ENCODE measurements at regions not wholly inside any gene's neighbourhood (a gene's known extent, or its start where the extent isn't known, plus 50 kb on each side); places are given as distances from the start of the nearest gene placed in this dataset.

DNA sequence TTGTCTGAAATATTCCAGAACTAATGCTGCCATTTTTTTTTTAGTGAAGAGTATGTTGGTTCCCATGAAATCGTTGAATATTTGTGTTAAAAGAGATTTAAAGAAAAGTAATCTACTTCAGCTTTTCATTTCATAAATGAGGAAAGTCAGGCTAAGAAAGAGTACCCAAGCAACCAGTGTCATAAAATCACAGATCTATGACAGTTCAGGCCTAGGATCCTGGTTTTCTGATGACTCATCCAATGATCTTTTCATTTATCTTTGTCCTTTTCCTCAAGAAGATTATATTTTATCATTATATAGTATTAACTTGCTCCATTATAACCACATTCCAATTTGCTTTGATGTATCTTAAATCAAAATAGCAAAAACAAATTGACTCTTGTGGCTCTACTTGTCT, 139.4 kb upstream of the HCCS start:
- Histone ChIP-seq H3K4me3 (no peak overlapping the region), H3K9me3 (no peaks in the 10 kb centered on the region), H3K27me3 (no peaks in the 10 kb centered on the region), H3K4me1 (no peaks in the 10 kb centered on the region), H3K36me3 (no peaks in the 10 kb centered on the region), H3K27ac (no peak overlapping the region)
- no peak for FAIRE-seq
- intact Hi-C loops (cut with DNase I), result no loop called here
- no peak for ATAC-seq
- WGBS, 2 donors, result 61 to 88% methylated on average over 1 of the region's 1 CpG
- DNase-seq, result no peak
- TF ChIP-seq, protein P1, sequence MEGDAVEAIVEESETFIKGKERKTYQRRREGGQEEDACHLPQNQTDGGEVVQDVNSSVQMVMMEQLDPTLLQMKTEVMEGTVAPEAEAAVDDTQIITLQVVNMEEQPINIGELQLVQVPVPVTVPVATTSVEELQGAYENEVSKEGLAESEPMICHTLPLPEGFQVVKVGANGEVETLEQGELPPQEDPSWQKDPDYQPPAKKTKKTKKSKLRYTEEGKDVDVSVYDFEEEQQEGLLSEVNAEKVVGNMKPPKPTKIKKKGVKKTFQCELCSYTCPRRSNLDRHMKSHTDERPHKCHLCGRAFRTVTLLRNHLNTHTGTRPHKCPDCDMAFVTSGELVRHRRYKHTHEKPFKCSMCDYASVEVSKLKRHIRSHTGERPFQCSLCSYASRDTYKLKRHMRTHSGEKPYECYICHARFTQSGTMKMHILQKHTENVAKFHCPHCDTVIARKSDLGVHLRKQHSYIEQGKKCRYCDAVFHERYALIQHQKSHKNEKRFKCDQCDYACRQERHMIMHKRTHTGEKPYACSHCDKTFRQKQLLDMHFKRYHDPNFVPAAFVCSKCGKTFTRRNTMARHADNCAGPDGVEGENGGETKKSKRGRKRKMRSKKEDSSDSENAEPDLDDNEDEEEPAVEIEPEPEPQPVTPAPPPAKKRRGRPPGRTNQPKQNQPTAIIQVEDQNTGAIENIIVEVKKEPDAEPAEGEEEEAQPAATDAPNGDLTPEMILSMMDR (IDR thresholded peaks at IDR 0.05), result no peak

DNA sequence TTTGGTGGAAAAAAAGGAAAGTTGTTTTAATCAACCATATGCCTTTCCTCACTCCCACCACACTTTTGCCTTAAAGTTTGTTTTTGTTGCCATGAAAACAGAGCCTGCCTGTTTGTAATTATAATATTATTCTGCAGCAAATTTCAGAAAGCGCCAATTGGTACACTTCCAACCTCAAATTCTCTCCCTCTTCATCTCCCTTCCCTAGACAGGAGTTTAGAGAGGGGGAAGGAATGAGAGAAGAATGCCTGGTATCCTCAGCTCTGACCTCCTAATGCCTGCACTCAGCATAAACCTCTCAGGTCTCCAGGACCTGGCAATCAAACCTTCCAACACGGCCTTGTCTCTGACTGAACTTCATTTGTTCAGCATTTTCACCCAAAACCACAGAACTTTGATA, 138.4 kb upstream of the HCCS start:
- no peaks in the 10 kb centered on the region for H3K4me1 ChIP-seq
- no peaks in the 10 kb centered on the region for H3K27me3 ChIP-seq
- 39 to 71% methylated on average over 2 of the region's 2 CpGs for WGBS, 2 donors
- no peak for FAIRE-seq
- DNase-seq, result no peak
- H3K36me3 ChIP-seq, result no peaks in the 10 kb centered on the region
- no peaks in the 10 kb centered on the region for H3K9me3 ChIP-seq
- TF ChIP-seq, protein P1 (IDR thresholded peaks at IDR 0.05), result no peak
- ATAC-seq, result no peak
- no peak overlapping the region for H3K27ac ChIP-seq
- H3K4me3 ChIP-seq, result no peak overlapping the region
- intact Hi-C loops (cut with DNase I), result no loop called here

DNA sequence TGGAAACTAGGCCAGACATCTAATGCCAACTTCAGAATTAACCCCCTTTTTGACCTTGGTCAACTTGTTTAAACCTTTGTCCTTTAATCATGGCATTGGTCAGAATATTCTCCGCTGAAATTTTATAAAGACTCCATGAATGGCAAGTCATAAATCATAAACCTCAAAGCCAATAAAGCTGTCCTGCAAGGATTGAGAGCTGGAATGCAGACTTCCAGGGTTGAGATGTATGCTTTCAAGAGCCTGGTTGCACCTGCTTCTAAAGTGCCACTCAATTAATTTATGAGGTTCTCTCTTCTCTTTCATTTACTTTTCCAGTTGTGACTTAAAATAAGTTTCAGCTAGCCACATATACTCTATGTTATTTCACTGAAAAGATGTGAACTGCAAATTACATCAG, 136.2 kb upstream of the HCCS start:
- FAIRE-seq, result no peak
- 56 to 61% methylated on average over 1 of the region's 1 CpG for WGBS, 2 donors
- Histone ChIP-seq H3K36me3 (no peaks in the 10 kb centered on the region), H3K27me3 (no peaks in the 10 kb centered on the region), H3K9me3 (no peaks in the 10 kb centered on the region), H3K27ac (no peak overlapping the region), H3K4me3 (no peak overlapping the region), H3K4me1 (no peaks in the 10 kb centered on the region)
- DNase-seq, result no peak
- ATAC-seq, result no peak
- TF ChIP-seq, protein P1 (IDR thresholded peaks at IDR 0.05), result no peak
- intact Hi-C loops (cut with DNase I), result no loop called here

DNA sequence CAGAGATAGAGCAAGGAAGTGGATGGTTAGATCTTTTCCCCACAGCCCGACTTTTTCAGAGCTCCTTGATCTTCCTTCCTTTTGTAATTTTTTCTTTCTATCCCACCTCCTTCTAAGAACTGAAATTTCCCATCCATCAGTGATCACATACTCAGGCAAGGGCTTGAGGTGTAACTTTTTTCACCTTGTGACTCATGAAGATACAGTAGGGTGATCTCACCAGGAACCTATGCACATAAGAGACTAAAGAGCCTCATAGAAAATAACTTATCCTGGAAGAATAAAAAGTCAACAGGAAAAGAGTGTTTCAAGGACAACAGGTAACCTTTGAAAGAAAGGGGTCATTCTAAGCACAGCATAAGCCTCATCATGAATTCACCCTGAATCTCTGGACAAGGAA, 131.2 kb upstream of the HCCS start:
- Histone ChIP-seq H3K27ac (no peak overlapping the region), H3K9me3 (no peaks in the 10 kb centered on the region), H3K4me3 (no peak overlapping the region), H3K36me3 (no peaks in the 10 kb centered on the region), H3K27me3 (no peaks in the 10 kb centered on the region), H3K4me1 (no peaks in the 10 kb centered on the region)
- DNase-seq, result no peak
- TF ChIP-seq, protein P1 (IDR thresholded peaks at IDR 0.05), result no peak
- no peak for FAIRE-seq
- 72 to 86% methylated on average over 1 of the region's 1 CpG for WGBS, 2 donors
- intact Hi-C loops (cut with DNase I), result no loop called here
- no peak for ATAC-seq

DNA sequence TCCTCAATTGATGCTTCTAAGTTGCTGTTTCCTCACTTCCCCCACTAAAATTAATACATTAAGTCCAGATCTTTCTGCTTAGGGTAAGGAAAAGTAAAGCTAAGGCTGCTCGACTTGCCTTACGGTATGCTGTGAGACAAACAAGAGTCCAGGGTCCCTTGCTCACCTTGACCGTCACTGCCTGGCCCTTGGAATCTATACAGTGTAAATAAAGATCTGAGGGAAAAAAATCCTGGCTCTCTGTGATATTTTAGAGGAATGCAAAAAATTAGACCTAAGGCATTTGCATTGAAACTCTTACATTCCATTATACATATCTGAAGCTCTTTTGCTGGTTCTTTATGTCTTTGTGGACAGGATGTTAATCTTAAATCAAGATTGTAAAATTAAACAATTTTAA, 129.6 kb upstream of the HCCS start:
- TF ChIP-seq, protein P1 (IDR thresholded peaks at IDR 0.05), result no peak
- Histone ChIP-seq H3K4me3 (no peak overlapping the region), H3K27ac (no peak overlapping the region), H3K27me3 (no peaks in the 10 kb centered on the region), H3K36me3 (no peaks in the 10 kb centered on the region), H3K9me3 (no peaks in the 10 kb centered on the region), H3K4me1 (no peaks in the 10 kb centered on the region)
- intact Hi-C loops (cut with DNase I), result no loop called here
- FAIRE-seq (no peak), DNase-seq (no peak), ATAC-seq (no peak)
- WGBS, 2 donors, result 62 to 72% methylated on average over 3 of the region's 3 CpGs
